Vagina (tissue), 2 donors: ENCODE measurements at regions not wholly inside any gene's neighbourhood (a gene's known extent, or its start where the extent isn't known, plus 50 kb on each side); places are given as distances from the start of the nearest gene placed in this dataset.

Source experiments
- DNase-seq, 2 donors: peaks; one replicate each; pipeline ENCODE4 v3.0.0-alpha.2; 2017; ENCODE audit errors: extremely low spot score in 2 of 2
- H3K27ac ChIP-seq: fragments of 200-600 bp; sonication (generic); one replicate; pipeline ENCODE4 v1.5.1; 2019
- H3K27me3 ChIP-seq: fragments of 200-600 bp; sonication (generic); one replicate; pipeline ENCODE4 v1.5.1; 2019
- H3K36me3 ChIP-seq, 2 donors: fragments of 200-600 bp; sonication (generic); one replicate each; pipeline ENCODE4 v1.5.1; 2017 to 2019
- H3K4me1 ChIP-seq: fragments of 200-600 bp; sonication (generic); one replicate; pipeline ENCODE4 v1.5.1; 2019
- H3K4me3 ChIP-seq, 2 donors: fragments of 200-600 bp; sonication (generic); 1 replicate in 1 of 2; 2 replicates in 1 of 2; pipeline ENCODE4 v1.5.1; 2016 to 2019
- H3K9me3 ChIP-seq: fragments of 200-600 bp; sonication (generic); one replicate; pipeline ENCODE4 v1.5.1; 2019
- POLR2A ChIP-seq, 2 donors: fragments of 450-650 bp; IDR thresholded peaks; one replicate each; pipeline ENCODE4 v1.6.1; 2017; ENCODE audit warnings: antibody characterized with exemption in 2 of 2, mild to moderate bottlenecking in 2 of 2, moderate library complexity in 2 of 2
- POLR2AphosphoS5 ChIP-seq, 2 donors: sonication (generic); formaldehyde crosslinking; IDR thresholded peaks; one replicate each; pipeline ENCODE4 v1.9.0; 2017; ENCODE audit warnings: antibody characterized with exemption in 2 of 2, mild to moderate bottlenecking in 2 of 2, low read depth in 1 of 2; ENCODE audit not compliant: insufficient read depth in 1 of 2
- intact Hi-C: fragments of 100-400 bp; cut with DNase I; formaldehyde crosslinking; loops from one replicate; pipeline ENCODE4 v1.15.1; 2023
- TF ChIP-seq, protein P1 (sequence below), 3 experiments: fragments of 450-650 bp in 2 of 3; fragments of 200-600 bp in 1 of 3; sonication (generic) in 1 of 3; IDR thresholded peaks; one replicate each; pipeline ENCODE4 v1.5.1; 2017 to 2019; ENCODE audit warnings: antibody characterized with exemption in 3 of 3, mild to moderate bottlenecking in 2 of 3, moderate library complexity in 2 of 3

DNA sequence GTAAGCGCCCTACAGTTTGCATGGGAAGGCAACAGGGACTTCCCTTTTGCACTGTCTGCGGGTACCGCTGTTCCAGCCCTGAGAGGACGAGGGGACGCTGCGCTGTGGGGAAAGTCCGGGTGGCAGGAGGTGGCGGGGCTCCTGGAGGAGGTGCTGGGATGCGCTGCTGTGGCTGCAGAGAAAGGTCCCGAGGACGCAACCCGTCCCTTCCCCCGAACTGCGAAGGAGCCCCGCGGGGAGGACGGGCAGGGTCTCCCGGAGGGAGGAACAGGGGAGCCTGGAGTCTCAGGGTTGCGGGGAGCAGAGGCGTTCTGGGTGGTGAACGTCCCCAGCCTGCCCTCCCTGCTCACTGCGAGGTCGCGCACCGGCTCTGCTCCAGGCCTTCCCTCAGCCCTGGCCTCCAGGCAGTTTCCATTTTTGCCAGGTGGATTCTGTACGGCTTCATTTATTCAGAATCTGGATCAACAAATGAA, 91.6 kb downstream of the CXCL12 start:
- Histone ChIP-seq H3K36me3 (no peaks in the 10 kb centered on the region), H3K4me1 (peaks cover 23% of the 10 kb centered on the region), H3K4me3 (peak overlapping the region in 1 of 2 donors; percentile 20), H3K27me3 (no peaks in the 10 kb centered on the region), H3K27ac (peak overlapping the region; percentile 83), H3K9me3 (no peaks in the 10 kb centered on the region)
- peak in 1 of 2 donors; percentile 77 for DNase-seq
- intact Hi-C loops = no loop called here
- TF ChIP-seq, protein P1, sequence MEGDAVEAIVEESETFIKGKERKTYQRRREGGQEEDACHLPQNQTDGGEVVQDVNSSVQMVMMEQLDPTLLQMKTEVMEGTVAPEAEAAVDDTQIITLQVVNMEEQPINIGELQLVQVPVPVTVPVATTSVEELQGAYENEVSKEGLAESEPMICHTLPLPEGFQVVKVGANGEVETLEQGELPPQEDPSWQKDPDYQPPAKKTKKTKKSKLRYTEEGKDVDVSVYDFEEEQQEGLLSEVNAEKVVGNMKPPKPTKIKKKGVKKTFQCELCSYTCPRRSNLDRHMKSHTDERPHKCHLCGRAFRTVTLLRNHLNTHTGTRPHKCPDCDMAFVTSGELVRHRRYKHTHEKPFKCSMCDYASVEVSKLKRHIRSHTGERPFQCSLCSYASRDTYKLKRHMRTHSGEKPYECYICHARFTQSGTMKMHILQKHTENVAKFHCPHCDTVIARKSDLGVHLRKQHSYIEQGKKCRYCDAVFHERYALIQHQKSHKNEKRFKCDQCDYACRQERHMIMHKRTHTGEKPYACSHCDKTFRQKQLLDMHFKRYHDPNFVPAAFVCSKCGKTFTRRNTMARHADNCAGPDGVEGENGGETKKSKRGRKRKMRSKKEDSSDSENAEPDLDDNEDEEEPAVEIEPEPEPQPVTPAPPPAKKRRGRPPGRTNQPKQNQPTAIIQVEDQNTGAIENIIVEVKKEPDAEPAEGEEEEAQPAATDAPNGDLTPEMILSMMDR (IDR thresholded peaks at IDR 0.05) = no peak
- TF ChIP-seq POLR2A (IDR thresholded peaks at IDR 0.05) = no peak
- TF ChIP-seq POLR2AphosphoS5 (IDR thresholded peaks at IDR 0.05; ENCODE audit: insufficient read depth in 1 of 2, low read depth in 1 of 2) = no peak

DNA sequence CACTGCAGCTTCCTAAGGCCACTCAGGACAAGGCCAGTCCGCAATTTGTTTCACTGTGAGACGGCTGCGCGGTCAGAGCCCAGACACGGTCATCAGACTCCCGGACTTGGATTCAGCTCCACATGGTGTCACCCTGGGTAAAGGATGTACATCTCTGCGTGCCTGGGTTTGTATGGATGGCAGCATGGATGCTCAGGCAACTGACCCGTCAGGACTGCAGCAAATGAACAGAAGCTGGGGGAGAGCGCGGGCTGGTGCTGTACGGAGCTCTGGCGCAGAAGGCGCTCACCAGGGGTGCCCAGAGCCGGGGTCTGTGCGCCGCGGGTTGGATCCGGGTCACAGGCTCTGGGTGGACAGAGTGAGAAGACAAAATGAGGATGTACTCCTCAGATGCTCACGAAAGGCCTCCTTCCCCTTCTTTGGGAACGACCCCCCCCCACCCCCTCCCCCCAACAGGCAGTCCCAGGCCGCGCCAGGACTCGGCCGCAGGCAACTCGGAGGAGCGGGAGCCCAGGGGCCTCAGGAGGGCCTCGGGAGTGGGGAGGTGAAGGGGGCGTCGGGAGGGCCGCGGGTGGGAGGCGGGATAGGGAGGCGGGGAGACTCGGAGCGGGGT, 92.4 kb downstream of the CXCL12 start:
- no peak overlapping the region for H3K4me3 ChIP-seq
- intact Hi-C loops = no loop called here
- peak overlapping the region; percentile 83 for H3K27ac ChIP-seq
- H3K9me3 ChIP-seq = no peaks in the 10 kb centered on the region
- no peak for TF ChIP-seq POLR2AphosphoS5 (IDR thresholded peaks at IDR 0.05; ENCODE audit: insufficient read depth in 1 of 2, low read depth in 1 of 2)
- TF ChIP-seq POLR2A (IDR thresholded peaks at IDR 0.05) = no peak
- TF ChIP-seq, protein P1 (IDR thresholded peaks at IDR 0.05) = no peak
- H3K36me3 ChIP-seq = no peaks in the 10 kb centered on the region
- peaks cover 27% of the 10 kb centered on the region for H3K4me1 ChIP-seq
- peak in 1 of 2 donors; percentile 83 for DNase-seq
- H3K27me3 ChIP-seq = no peaks in the 10 kb centered on the region

DNA sequence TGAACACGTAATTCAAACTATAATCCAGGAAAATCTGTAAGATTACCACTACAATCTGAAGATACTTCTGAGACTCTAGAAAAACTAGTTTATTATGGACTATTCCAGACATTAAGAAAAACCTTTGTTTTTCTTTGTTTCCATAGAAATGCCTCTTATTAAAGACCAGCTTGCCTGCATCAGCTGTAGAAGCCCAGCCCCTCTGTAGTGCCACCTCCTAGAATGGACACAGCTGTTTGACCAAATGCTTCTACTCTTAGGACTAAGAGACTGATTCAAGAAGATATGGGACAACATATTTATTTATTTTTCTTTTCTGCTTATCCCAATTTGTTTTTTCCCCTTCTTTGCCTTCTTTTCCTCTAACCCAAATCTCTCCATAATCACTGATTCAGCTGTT, 93.8 kb downstream of the CXCL12 start:
- intact Hi-C loops = no loop called here
- Histone ChIP-seq H3K27ac (peak overlapping the region; percentile 7), H3K4me1 (peaks cover 29% of the 10 kb centered on the region), H3K36me3 (no peaks in the 10 kb centered on the region), H3K27me3 (no peaks in the 10 kb centered on the region), H3K4me3 (no peak overlapping the region), H3K9me3 (no peaks in the 10 kb centered on the region)
- TF ChIP-seq POLR2A (IDR thresholded peaks at IDR 0.05) (no peak), POLR2AphosphoS5 (IDR thresholded peaks at IDR 0.05; ENCODE audit: insufficient read depth in 1 of 2, low read depth in 1 of 2) (no peak)
- TF ChIP-seq, protein P1 (IDR thresholded peaks at IDR 0.05) = no peak
- no peak for DNase-seq

DNA sequence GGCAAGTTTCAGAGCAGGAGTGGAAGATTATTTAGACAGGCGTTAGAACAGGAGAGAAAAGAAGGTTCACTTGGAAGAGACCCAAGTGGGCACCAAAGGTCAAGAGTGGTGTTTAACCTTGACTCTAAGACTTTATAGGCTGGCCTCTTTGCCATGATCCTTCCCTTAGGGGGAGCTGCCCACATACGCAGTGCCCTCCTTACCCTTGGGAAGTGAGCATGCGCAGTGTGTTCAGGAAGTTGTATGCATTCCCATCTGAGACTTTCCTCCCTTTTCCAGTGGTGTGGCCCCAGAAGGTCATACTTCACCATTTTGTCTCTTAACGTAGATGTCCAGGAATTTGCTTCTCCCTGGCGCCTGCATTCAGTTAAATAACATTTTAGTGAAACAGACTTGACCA, 95.8 kb downstream of the CXCL12 start:
- TF ChIP-seq, protein P1 (IDR thresholded peaks at IDR 0.05) = no peak
- TF ChIP-seq POLR2AphosphoS5 (IDR thresholded peaks at IDR 0.05; ENCODE audit: insufficient read depth in 1 of 2, low read depth in 1 of 2) (no peak), POLR2A (IDR thresholded peaks at IDR 0.05) (no peak)
- DNase-seq = no peak
- Histone ChIP-seq H3K27ac (peak overlapping the region; percentile 60), H3K9me3 (no peaks in the 10 kb centered on the region), H3K4me1 (peaks cover 23% of the 10 kb centered on the region), H3K27me3 (no peaks in the 10 kb centered on the region), H3K4me3 (no peak overlapping the region), H3K36me3 (no peaks in the 10 kb centered on the region)
- intact Hi-C loops = no loop called here

DNA sequence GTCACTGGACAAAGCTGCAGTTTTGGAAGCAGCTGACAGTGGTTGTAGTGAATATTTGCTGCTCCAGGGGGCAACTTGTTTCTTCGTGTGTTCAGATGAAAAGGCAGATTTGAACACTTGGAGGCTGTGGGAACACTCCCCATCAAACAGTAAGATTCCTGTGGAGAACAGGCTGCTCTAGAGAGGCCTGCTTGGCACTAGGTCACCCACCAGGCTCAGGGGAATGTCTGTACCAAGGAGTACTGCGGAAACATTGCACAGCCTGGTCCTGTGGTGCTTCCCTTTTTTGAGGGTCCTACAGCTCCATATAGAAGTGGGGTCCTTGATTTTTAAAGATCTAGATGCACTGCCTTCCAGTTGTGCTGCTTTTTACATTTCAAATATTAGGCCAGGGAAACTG, 97.5 kb downstream of the CXCL12 start:
- Histone ChIP-seq H3K4me3 (no peak overlapping the region), H3K36me3 (no peaks in the 10 kb centered on the region), H3K4me1 (peaks cover 9% of the 10 kb centered on the region), H3K27ac (peak overlapping the region; percentile 34), H3K27me3 (no peaks in the 10 kb centered on the region), H3K9me3 (no peaks in the 10 kb centered on the region)
- intact Hi-C loops = no loop called here
- TF ChIP-seq POLR2A (IDR thresholded peaks at IDR 0.05) (no peak), POLR2AphosphoS5 (IDR thresholded peaks at IDR 0.05; ENCODE audit: insufficient read depth in 1 of 2, low read depth in 1 of 2) (no peak)
- TF ChIP-seq, protein P1 (IDR thresholded peaks at IDR 0.05) = no peak
- DNase-seq = no peak
